ENCODE measurements at regions not wholly inside any gene's neighbourhood (a gene's known extent, or its start where the extent isn't known, plus 50 kb on each side); places are given as distances from the start of the nearest gene placed in this dataset.

DNA sequence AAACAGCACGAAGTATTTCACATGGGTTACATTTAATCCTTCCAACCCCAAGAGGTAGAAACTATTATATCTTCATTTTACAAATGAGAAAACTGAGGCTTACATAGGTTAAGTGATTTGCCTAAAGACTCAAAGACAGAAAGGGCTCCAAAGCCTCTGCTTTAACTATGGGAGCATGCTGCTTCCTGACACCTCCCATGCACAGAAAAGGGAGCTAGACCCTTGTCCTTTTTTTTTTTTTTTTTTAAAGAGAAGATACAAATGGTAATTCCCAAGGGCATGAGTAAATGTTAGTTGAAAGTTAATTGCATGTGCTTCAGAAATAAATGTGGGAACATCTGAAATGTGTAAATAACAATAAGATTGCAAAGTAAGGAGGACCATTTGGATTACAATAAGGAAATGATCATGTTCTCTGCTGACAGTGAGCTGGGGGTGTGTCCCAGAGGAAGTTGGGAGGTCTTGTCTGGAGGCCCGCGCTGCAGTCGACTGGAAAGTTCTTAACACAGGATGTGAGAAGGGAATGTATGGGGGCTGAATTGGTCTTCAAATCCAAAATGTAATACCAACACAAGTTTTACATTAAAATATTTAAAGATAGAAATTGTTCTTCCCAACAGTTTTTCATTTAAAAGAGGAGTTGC is 500.3 kb downstream of the KLF12 start:
- DNase-seq (ENCODE audit: low spot score), result no peak

DNA sequence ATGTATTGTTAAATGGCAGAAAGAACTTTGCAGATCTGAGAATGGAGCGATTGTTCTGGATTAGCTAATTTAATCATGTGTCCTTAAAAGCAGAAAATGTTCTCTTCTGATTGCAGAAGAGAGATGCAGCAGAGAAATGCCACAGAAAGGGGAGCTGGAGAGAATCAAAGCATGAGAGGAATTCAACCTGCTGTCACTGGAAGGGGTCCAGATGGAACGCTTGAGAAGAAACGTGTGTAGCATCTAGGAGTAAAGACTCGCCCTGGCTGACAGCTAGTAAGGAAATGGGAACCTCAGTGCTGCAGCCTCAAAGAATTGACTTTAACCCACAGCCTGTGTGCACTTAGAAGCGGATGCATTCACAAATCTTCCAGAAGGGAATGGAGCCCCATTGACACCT is 502.8 kb downstream of the KLF12 start:
- DNase-seq (ENCODE audit: low spot score), result no peak

DNA sequence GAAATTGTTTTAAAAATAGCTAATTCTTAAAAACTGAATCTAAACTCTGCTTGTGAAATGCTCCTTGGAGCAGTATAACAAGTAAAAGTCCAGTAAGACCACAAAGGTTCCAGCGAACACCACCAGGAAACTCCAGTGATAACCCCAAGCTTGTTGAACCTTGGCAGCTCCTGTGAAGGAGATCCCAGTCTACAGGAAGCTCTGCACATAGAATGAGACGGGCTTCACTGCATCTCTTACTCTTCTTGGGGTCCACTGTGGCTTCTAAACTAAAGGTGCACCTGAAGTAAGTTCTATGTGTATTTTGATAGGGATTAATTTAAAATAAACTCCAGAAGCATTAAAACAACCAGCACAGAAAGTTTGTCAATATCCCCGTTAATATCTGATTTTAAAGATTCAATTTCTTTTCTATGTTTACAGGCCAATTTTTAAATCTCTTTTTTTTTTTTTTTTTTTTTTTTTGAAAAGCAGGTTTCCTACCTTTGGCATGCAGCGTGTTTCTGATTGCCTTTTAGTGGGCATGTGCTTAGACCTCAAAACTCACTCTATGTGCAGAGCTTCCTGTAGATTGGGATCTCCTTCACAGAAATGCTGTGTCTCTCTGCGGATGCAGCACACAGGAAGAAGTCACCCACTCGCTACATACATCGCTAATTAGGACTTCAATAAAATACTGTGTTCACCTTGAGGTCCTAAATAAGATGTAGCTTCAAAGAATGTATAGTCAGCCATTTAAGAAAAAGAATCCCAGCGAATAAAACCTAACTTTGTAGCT is 508.5 kb downstream of the KLF12 start:
- no peak for DNase-seq (ENCODE audit: low spot score)

DNA sequence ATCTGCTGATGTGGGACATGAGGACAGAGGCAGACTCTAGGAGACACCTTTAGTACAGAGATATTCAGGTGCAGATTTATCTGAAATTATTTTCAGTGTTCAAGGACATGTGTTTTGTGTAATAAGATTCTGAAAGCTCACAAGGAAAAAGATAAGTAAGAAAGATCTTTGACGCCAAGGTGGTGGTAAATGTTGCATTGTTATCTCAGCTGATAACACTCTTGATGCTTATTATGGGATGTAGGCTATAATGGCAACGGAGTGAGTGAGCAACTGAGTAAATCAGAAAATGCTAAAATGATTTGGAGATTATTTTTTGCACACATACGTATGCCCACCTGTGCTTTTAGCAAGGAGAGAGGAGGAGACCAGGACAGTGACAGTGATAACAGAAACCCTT is 510.9 kb downstream of the KLF12 start:
- DNase-seq (ENCODE audit: low spot score), result no peak

DNA sequence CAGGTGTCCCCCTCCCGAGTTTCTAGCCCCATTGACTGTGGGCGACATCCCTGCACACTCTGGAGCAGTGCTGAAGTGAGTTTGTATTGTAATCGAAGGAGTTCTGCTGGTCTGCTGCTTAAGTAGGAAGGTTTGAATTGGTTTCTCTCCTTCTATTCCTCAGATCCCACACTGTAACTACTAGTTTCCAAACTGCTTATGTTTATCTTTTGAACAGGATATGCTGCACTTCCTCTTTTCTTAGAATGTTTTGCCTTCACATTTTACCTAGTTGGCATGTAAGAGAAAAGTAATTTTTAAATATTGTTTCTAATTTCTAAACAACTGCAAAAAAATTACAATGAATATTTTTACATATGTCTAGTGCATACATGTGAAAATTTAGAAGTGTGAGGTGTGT is 511.8 kb downstream of the KLF12 start:
- no peak for DNase-seq (ENCODE audit: low spot score)

DNA sequence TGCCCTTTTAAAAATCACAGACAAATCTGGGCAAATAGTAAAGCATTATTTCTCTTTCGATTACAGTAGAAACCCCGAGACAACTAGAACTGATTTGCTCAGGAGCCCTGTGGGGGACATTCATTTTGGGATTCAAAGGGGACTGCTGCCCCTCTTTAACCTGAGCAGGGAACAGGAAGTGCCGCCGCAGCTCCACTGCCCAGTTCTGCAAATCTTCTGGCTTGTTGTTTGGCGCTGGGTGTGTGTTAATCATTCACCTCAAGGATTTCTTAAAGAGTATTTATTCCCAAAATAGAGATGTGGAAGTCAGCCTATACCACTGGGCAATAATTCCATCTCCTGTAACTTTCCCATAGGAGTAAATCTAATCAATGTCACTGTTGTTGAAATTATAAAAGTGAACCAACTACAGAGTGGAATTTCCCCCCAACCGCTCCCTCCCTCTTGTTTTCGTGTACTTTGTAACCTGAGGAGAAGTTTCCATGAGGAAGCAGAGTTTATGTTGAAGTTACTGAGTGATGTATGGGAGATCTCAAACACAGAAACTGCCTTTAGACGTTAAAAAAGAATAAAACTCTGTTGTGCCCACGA is 515.8 kb downstream of the KLF12 start:
- DNase-seq (ENCODE audit: low spot score), result peak; percentile 85

DNA sequence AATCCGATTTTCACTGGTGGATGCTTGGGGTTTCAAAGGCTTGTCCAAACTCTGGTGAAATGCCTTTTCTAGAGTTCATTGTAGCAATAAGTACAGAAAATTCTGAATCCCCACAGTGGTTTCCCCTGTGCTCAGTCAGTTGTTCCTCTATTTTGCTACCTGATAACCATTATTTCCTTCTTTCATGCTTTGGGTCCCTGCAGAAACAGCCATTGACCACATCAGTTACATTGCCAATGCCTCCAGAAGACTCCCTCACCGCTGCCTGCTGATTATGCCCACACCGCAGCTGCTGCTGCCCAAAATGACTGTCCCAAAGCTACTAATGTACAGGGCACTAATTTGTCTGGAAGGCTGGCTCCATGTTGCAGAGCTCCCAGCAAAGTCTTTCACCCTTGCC is 517.3 kb downstream of the KLF12 start:
- no peak for DNase-seq (ENCODE audit: low spot score)

DNA sequence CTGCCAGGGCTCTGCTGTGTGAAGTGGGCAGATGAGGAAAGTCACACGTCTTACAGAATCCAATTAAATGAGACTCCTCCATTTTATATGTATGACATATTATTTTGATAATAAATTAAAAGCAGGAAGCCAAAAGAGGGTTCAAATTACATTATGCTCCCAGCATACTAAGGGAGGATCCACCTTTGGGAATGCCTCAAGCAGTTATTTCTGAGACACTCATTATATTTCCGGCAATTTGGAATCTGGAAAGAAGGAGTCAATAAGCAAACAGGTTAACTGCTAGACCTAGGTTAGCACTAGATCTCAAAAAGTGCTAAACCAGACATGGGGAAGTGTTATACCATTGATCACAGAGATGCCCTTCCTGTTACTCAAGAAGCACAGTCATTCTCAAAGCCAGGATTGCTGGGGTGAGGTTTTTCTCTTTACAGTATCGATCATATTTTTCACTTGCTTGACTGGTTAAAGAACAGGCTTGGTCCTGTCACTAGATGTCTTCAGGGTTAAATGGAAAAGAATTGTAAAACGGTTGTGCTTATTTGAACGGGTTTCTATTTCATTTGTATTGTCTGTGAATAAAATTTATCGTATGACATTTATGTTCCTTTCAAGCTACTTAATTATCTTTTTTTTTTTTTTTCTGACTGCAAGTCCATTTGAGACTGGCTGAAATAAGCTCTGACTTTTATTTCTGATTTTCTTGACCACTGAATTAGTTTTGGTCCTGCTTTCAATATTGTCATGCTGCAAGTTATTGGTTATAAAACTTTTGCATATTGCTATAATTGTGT is 523.2 kb downstream of the KLF12 start:
- peak; percentile 77 for DNase-seq (ENCODE audit: low spot score)

DNA sequence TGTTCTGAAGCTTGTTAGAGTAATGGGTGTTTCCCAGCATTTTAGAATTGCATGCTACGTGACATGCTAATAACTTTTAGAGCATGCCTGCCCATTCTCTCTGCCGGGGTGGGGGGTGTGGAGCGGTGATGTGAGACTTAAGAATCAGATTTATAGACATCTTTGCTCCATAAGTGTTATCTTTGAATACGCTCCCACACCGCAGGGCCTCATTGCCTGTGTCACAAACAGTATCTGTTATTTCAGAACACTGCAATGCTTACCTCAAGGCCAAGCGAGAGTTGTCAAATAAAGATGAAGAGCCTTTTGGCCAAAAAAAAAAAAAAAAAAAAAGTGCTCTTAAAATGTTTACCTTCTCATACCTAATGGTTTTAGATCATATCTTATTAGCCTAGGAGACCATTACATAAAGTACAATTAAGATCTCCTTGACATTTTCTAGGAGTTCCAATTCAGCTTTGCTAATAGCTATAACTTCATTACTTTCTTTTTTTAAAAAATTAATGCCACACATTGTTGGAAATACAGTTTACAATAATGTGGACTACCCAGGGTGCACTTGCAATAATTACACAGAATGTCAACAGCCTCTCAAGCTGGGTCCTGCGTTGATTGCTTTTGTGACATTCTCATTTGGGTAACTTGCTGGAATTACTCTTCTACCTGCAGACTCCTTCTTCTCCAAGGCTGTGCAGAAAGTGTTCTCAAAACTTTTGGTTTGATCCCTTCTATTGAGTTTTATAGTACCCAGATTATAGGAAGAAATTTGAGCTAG is 525.3 kb downstream of the KLF12 start:
- DNase-seq (ENCODE audit: low spot score), result peak; percentile 15

DNA sequence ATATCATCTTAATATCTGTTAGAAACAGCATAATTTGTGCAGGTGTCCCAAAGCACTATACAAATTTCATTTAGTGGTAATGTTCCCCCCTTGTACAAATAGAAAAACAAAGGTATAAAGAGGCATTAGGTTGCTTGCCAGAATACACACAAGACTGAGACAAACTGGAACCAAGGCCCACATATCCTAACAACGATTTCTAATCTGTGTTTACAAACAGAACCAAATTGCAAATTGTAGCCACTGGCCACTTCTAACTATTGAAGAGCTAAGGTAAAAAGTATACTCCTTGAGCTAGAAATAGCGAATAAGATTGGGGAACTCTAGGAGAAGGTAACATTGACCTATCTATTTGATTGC is 526.1 kb downstream of the KLF12 start:
- peak; percentile 44 for DNase-seq (ENCODE audit: low spot score)

DNA sequence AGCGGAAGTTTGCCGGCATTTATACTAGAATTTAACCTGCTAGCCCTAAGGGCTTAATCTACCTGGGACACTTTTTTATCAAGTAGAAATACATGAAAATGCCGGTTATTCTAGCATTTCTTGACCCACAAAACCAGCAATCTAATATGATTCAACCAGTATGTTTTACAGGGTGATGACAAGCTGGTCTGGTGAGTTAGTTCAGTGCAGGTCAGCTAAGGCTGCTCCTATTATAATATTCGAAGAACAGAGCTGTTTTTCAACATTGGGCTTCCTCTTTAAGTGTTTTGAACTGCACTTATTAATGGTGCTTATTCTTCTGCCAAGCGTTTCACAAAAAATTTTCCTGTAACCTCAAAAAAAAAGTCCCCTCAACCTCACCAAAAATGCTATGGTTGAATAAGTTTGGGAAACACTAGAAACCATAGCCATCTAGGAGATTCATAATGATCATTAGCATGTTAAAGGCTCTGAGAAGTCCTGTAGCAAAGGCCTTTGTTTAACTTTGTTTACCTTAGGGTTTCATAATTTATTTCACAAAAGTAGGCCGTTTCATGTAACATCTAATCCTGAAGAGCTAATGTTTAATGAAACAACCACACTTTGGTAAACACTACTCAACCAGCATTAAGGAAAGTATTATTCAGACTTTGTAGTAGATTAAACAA is 526.6 kb downstream of the KLF12 start:
- DNase-seq (ENCODE audit: low spot score), result no peak

DNA sequence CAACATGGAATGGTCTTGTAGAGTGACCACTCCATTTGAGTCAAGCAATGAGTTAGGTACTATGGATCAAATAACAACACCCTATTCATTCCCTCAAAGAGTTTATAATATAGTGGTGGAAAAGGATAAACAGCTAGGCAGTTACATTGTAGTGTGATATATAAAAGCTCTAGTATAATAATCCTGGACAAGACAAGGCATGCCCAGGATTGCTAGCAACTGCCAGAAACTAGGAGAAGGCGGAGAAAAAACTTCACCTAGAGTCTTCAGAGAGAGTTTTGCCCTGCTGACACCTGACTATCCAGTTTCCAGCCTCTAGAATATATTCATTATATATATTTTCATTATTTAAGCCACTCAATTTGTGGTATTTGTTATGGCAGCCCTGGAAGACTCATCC is 530.6 kb downstream of the KLF12 start:
- no peak for DNase-seq (ENCODE audit: low spot score)

DNA sequence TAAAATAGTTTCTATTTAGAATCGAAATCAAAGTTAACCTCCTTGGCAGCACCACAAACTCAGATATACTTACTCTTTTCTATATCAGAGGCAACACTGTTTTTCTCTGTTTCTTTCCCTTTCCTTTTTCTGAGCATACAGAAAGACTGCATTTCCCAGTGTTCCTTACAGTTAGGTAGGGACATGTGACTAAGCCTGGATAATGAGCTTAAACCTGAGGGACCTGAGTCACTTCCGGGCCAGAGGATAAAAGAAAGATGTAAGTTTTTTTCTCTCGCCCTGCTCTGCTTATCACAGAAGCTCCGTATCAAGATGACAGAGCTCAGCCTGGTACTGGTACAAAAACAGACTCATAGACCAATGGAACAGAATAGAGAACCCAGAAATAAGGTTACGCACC is 531.9 kb downstream of the KLF12 start:
- peak; percentile 26 for DNase-seq (ENCODE audit: low spot score)

DNA sequence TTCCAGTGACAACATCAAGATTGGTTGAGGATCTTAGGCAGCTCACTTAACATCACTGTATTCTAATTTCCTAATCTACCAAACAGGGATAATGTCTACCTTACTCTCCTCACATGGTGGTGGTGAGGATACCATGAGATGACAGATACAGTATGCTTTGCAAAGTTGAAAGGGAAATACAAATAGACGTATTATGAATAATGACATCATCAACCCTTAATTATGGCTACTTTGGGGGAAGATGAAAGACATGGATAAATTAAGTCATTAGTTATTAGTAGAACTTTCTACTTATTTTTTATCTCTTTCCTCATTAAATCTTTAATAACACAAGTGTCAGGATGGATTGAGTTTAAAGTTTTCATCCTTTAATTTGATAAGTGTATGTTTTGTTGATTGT is 532.5 kb downstream of the KLF12 start:
- DNase-seq (ENCODE audit: low spot score), result no peak

DNA sequence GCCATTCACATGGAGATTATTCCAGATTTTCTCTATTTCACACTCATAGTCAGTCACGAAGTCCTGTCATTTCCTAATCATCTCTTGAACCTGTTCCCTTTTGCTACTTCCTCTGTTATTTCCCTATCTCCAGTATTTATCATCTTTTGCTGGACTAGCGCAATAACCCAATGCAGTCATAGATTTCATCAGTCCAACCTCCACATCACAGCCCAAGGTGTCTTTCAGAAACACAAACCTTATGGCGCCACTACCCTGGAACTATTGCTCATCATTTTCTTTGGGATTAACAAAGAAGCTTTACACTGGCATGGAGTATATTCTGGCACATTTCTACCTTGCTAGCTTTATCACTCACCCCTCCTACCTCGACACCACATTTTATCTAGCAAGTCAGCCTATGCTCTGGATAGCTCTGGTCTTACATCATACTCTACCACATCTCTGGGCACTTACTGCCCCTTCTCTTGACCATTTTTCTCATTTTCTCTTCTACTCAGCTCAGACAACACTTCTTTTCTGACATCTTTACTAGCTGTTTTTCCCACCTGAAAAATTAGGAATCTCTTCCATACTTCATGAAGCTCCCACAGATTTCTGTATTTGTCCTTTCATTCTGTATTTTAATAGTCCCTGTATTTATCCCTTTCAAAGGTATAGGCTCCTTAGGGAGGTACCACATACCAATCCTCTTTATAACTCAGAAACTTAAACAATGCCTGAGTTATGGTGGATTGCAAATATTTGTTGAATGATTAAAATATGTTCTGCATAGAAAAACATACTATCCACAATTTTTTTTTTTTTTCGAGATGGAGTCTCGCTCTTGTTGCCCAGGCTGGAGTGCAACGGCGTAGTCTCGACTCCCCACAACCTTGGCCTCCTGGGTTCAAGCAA is 534.7 kb downstream of the KLF12 start:
- DNase-seq (ENCODE audit: low spot score), result no peak

DNA sequence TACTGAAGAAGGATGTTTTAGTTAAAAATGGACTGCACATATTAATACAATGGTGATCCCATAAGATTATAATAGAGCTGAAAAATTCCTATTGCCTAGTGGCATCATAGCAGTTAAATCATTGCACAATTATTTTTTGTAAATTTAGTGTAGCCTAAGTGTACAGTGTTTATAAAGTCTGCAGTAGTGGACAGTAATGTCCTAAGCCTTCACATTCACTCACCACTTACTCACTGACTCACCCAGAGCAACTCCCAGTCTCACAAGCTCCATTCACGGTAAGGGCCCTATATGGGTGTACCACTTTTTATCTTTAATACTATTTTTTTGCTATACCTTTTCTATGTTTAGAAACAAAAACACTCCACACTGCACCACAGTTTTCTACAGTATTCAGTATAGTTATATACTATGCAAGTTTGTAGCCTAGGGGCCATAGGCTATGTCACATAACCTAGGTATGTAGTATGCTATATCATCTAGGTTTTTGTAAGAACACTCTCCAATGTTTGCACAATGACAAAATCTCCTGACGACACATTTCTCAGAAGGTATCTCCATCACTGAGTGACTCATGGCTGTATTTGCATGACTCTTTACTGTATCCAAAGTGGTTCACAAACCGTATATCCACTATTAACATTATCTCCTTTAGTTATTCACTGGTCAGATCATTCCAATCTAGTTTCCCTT is 536.0 kb downstream of the KLF12 start:
- DNase-seq (ENCODE audit: low spot score), result peak; percentile 56

DNA sequence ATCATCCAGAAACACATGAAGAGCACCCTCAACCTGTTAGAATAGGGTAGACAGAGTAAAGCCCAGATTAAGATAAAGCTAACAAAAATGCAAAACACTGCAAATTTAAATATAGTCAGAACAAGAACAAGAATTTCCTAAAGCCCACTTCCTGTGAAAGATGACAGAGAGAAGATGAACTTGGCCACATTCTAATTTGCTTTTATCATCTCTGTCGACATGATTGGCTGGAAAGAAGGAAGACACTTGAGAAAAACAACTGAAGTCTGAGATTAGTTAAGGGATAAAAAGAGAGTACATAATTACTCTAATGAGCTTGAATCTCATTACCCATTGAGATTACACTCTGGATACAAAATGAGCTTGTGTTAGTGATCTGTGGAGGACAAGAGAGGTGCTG is 537.6 kb downstream of the KLF5 start:
- DNase-seq (ENCODE audit: low spot score), result no peak

DNA sequence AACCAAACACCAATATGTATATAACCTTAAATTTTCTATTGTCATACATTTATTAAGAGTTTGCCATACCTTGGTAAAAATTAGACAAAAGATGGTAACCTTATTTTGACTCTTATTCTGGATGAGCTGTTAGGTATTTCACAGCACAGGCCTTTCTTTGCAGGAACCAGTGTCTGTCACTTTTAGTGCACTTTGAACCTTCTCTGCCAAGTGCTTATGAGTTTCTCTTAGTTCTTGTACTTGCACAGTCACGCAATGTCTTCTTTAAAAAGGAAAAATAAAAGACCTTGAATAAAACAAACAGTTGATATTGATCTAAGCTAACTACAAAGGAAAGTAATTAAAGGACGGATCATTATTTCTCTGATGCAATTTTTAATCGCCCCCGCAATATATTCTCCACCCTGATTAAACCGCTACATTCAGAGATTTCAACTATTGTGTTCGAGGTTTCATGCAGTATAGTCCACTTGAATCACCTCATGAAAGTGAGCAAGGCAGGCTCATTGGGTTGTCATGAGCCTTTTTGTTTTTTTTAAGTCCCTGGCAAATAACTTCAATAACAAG is 534.5 kb downstream of the KLF5 start:
- peak; percentile 90 for DNase-seq (ENCODE audit: low spot score)

DNA sequence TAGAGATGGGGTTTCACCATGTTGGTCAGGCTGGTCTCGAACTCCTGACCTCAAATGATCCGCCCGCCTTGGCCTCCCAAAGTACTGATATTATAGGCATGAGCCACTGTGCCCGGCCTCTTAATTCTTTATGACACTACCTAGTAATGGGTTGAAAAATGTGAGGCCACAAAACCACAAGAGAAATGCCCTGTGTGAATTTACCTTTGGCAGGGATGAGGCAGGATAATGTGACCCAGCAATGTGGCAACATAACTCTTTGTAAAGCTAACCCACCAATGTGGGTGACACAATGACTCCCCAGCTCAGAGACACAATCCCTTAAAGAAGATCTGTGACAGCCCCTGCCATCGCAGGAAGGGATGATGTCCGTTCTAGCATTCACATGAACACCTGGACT is 533.1 kb downstream of the KLF5 start:
- no peak for DNase-seq (ENCODE audit: low spot score)

All from HT-29 (cell line).